HEK293 (cell line): ENCODE measurements at regions not wholly inside any gene's neighbourhood (a gene's known extent, or its start where the extent isn't known, plus 50 kb on each side); places are given as distances from the start of the nearest gene placed in this dataset.

ENCODE experiments used
- CTCF ChIA-PET: fragments of 350-600 bp; formaldehyde crosslinking; extraction: SDS; loops from one replicate; lab custom pipeline; 2021; ENCODE audit warnings: antibody characterized with exemption; lab: Yijun Ruan, JAX
- POLR2A ChIA-PET: fragments of 300-600 bp; formaldehyde crosslinking; extraction: SDS; loops from one replicate; lab custom pipeline; 2020; ENCODE audit warnings: antibody characterized with exemption, inconsistent platforms; lab: Yijun Ruan, JAX
- H3K27ac ChIP-seq: fragments of 200-500 bp; sonication (Bioruptor generic); 2 replicates; pipeline ENCODE4 v1.5.1; 2014; ENCODE audit warnings: low read depth, low read length, control low read depth, inconsistent platforms; ENCODE audit errors: extremely low read depth
- H3K36me3 ChIP-seq, 2 experiments: fragments of 200-500 bp in 1 of 2; sonication (Bioruptor generic) in 1 of 2; 1 replicate in 1 of 2; 2 replicates in 1 of 2; pipeline ENCODE4 v1.5.1; 2014 to 2017; ENCODE audit warnings: inconsistent platforms in 2 of 2, low read length in 2 of 2; ENCODE audit not compliant: control insufficient read depth in 2 of 2, insufficient read depth in 1 of 2
- H3K4me1 ChIP-seq: fragments of 200-500 bp; sonication (Bioruptor generic); 2 replicates; pipeline ENCODE4 v1.5.1; 2014; ENCODE audit warnings: mild to moderate bottlenecking, low read length, inconsistent platforms; ENCODE audit not compliant: control insufficient read depth, insufficient read depth
- H3K4me3 ChIP-seq: 2 replicates; pipeline ENCODE4 v1.5.1; 2011; ENCODE audit warnings: low read depth, mild to moderate bottlenecking, control low read depth, low read length, moderate library complexity
- H3K9me3 ChIP-seq: fragments of 200-500 bp; sonication (Bioruptor generic); 2 replicates; pipeline ENCODE4 v1.5.1; 2014; ENCODE audit warnings: low read depth, low read length, inconsistent platforms; ENCODE audit not compliant: control insufficient read depth, insufficient read depth
- BCL11B ChIP-seq: fragments of 450-650 bp; formaldehyde crosslinking; IDR thresholded peaks from 2 replicates; pipeline ENCODE4 v1.5.1; 2016; ENCODE audit warnings: low read depth, missing biosample characterization, missing genetic modification characterization
- KLF1 ChIP-seq: fragments of 450-650 bp; formaldehyde crosslinking; IDR thresholded peaks from 2 replicates; pipeline ENCODE4 v1.5.1; 2016; ENCODE audit warnings: missing biosample characterization, missing genetic modification characterization
- KLF10 ChIP-seq: fragments of 450-650 bp; IDR thresholded peaks from 2 replicates; pipeline ENCODE4 v1.5.1; 2018; ENCODE audit warnings: missing biosample characterization, mild to moderate bottlenecking, missing genetic modification characterization
- KLF7 ChIP-seq: fragments of 450-650 bp; formaldehyde crosslinking; IDR thresholded peaks from 2 replicates; pipeline ENCODE4 v1.5.1; 2016; ENCODE audit warnings: missing biosample characterization, missing genetic modification characterization, borderline replicate concordance
- MZF1 ChIP-seq: fragments of 450-650 bp; formaldehyde crosslinking; IDR thresholded peaks from 2 replicates; pipeline ENCODE4 v1.5.1; 2017; ENCODE audit warnings: missing biosample characterization, missing genetic modification characterization, borderline replicate concordance
- SP2 ChIP-seq: fragments of 450-650 bp; formaldehyde crosslinking; IDR thresholded peaks from 2 replicates; pipeline ENCODE4 v1.5.1; 2016; ENCODE audit warnings: missing biosample characterization, missing genetic modification characterization
- ZNF133 ChIP-seq: fragments of 450-650 bp; formaldehyde crosslinking; IDR thresholded peaks from 2 replicates; pipeline ENCODE4 v1.5.1; 2016; ENCODE audit warnings: missing biosample characterization, missing genetic modification characterization
- ZNF174 ChIP-seq: fragments of 450-650 bp; formaldehyde crosslinking; IDR thresholded peaks from 2 replicates; pipeline ENCODE4 v1.5.0; 2017; ENCODE audit warnings: missing biosample characterization, mild to moderate bottlenecking, missing genetic modification characterization
- ZNF175 ChIP-seq: fragments of 450-650 bp; formaldehyde crosslinking; IDR thresholded peaks from 2 replicates; pipeline ENCODE4 v1.5.1; 2016; ENCODE audit warnings: missing biosample characterization, missing genetic modification characterization
- ZNF202 ChIP-seq: fragments of 450-650 bp; formaldehyde crosslinking; IDR thresholded peaks from 2 replicates; pipeline ENCODE4 v1.5.1; 2016; ENCODE audit warnings: missing biosample characterization, missing genetic modification characterization, borderline replicate concordance
- ZNF223 ChIP-seq: fragments of 450-650 bp; formaldehyde crosslinking; IDR thresholded peaks from 2 replicates; pipeline ENCODE4 v1.5.1; 2016; ENCODE audit warnings: missing biosample characterization, missing genetic modification characterization
- ZNF311 ChIP-seq: fragments of 450-650 bp; formaldehyde crosslinking; IDR thresholded peaks from 2 replicates; pipeline ENCODE4 v1.5.1; 2017; ENCODE audit warnings: missing biosample characterization, missing genetic modification characterization, borderline replicate concordance
- ZNF423 ChIP-seq: fragments of 450-650 bp; formaldehyde crosslinking; IDR thresholded peaks from 2 replicates; pipeline ENCODE4 v1.5.1; 2016; ENCODE audit warnings: missing biosample characterization, missing genetic modification characterization
- ZNF530 ChIP-seq: fragments of 450-650 bp; formaldehyde crosslinking; IDR thresholded peaks from 2 replicates; pipeline ENCODE4 v1.5.1; 2016; ENCODE audit warnings: low read depth, missing biosample characterization, missing genetic modification characterization
- ZNF544 ChIP-seq: fragments of 450-650 bp; formaldehyde crosslinking; IDR thresholded peaks from 2 replicates; pipeline ENCODE4 v1.5.0; 2017; ENCODE audit warnings: missing biosample characterization, missing genetic modification characterization
- ZNF548 ChIP-seq: fragments of 450-650 bp; formaldehyde crosslinking; IDR thresholded peaks from 2 replicates; pipeline ENCODE4 v1.5.1; 2016; ENCODE audit warnings: missing biosample characterization, missing genetic modification characterization
- ZNF561 ChIP-seq: fragments of 450-650 bp; IDR thresholded peaks from 2 replicates; pipeline ENCODE4 v1.5.1; 2018; ENCODE audit warnings: missing biosample characterization, missing genetic modification characterization, borderline replicate concordance
- ZNF670 ChIP-seq: fragments of 450-650 bp; formaldehyde crosslinking; IDR thresholded peaks from 2 replicates; pipeline ENCODE4 v1.5.1; 2016; ENCODE audit warnings: missing biosample characterization, missing genetic modification characterization, low read depth
- ZNF701 ChIP-seq: fragments of 450-650 bp; formaldehyde crosslinking; IDR thresholded peaks from 2 replicates; pipeline ENCODE4 v1.5.1; 2016; ENCODE audit warnings: missing biosample characterization, missing genetic modification characterization
- ZNF76 ChIP-seq: fragments of 450-650 bp; formaldehyde crosslinking; IDR thresholded peaks from 2 replicates; pipeline ENCODE4; 2016; ENCODE audit warnings: low read depth, missing biosample characterization, missing genetic modification characterization, borderline replicate concordance
- ZNF768 ChIP-seq: fragments of 450-650 bp; formaldehyde crosslinking; IDR thresholded peaks from 2 replicates; pipeline ENCODE4 v1.5.1; 2018; ENCODE audit warnings: missing biosample characterization, mild to moderate bottlenecking, missing genetic modification characterization
- TF ChIP-seq, protein P1 (sequence below): fragments of 450-650 bp; formaldehyde crosslinking; IDR thresholded peaks from 2 replicates; pipeline ENCODE4 v1.5.1; 2016; ENCODE audit warnings: missing biosample characterization, missing genetic modification characterization

- TF ChIP-seq ZNF561 (tag by site-specific recombination) (no peak), ZNF223 (tag by site-specific recombination) (no peak), KLF10 (tag by site-specific recombination) (no peak), ZNF174 (tag by site-specific recombination) (no peak), KLF1 (tag by site-specific recombination) (no peak), BCL11B (no peak), ZNF670 (tag by site-specific recombination) (no peak), ZNF202 (tag by site-specific recombination) (no peak), ZNF133 (tag by site-specific recombination) (no peak)
Observed at GRCh38 chr2:150030436-150031190, 443.0 kb upstream of the MMADHC start (continued).

DNA sequence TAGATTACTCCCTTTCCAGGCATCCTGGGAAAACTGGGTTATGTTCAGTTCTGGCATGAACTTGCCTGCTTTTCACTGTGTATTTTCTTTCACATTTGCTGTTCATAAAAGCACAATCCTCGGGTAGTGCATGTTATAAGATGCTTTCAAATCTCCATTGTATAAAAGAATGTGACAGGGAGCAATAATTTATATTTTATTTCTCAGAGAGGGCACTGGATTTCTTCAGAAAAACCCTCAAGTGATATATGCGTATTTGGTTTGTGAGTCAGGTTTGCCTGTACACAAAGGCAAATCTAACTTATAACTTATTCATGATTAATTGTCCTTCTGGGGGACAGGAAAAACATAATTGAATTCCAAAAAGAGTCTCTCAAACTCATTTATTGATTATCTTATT is 440.7 kb upstream of the MMADHC start:
- POLR2A ChIA-PET, result no interaction called here
- TF ChIP-seq ZNF76 (tag by site-specific recombination) (no peak), ZNF768 (tag by site-specific recombination) (no peak), KLF7 (tag by site-specific recombination) (no peak), ZNF544 (no peak), ZNF311 (tag by site-specific recombination) (no peak), SP2 (no peak), ZNF423 (tag by site-specific recombination) (no peak), ZNF175 (tag by site-specific recombination) (no peak), ZNF530 (tag by site-specific recombination) (no peak)
- TF ChIP-seq, protein P1, sequence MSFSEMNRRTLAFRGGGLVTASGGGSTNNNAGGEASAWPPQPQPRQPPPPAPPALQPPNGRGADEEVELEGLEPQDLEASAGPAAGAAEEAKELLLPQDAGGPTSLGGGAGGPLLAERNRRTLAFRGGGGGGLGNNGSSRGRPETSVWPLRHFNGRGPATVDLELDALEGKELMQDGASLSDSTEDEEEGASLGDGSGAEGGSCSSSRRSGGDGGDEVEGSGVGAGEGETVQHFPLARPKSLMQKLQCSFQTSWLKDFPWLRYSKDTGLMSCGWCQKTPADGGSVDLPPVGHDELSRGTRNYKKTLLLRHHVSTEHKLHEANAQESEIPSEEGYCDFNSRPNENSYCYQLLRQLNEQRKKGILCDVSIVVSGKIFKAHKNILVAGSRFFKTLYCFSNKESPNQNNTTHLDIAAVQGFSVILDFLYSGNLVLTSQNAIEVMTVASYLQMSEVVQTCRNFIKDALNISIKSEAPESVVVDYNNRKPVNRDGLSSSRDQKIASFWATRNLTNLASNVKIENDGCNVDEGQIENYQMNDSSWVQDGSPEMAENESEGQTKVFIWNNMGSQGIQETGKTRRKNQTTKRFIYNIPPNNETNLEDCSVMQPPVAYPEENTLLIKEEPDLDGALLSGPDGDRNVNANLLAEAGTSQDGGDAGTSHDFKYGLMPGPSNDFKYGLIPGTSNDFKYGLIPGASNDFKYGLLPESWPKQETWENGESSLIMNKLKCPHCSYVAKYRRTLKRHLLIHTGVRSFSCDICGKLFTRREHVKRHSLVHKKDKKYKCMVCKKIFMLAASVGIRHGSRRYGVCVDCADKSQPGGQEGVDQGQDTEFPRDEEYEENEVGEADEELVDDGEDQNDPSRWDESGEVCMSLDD (tag by site-specific recombination), result no peak
- Histone ChIP-seq H3K9me3 (no peaks in the 10 kb centered on the region), H3K36me3 (no peaks in the 10 kb centered on the region), H3K4me1 (no peaks in the 10 kb centered on the region), H3K4me3 (no peak overlapping the region), H3K27ac (no peak overlapping the region)
- CTCF ChIA-PET, result interaction anchor here (1.1 kb wide), 1 partner anchor 13 kb away, joined by 3 read pairs; no protein-coding TSS in a partner anchor

GRCh38 chr2:150027164-150027563 is 439.6 kb upstream of the MMADHC start:
- H3K9me3 ChIP-seq, result no peaks in the 10 kb centered on the region
- no peak for TF ChIP-seq ZNF701 (tag by site-specific recombination)
- TF ChIP-seq ZNF548 (tag by site-specific recombination), result no peak
- TF ChIP-seq MZF1, result no peak
- CTCF ChIA-PET, result no interaction called here
- H3K4me1 ChIP-seq, result no peaks in the 10 kb centered on the region
- H3K36me3 ChIP-seq, result no peaks in the 10 kb centered on the region
- H3K27ac ChIP-seq, result no peak overlapping the region
- no peak overlapping the region for H3K4me3 ChIP-seq
- POLR2A ChIA-PET, result no interaction called here
